GM12874 (cell line): ENCODE measurements at regions not wholly inside any gene's neighbourhood (a gene's known extent, or its start where the extent isn't known, plus 50 kb on each side); places are given as distances from the start of the nearest gene placed in this dataset.

Experiments
- TF ChIP-seq, protein P1 (sequence below): IDR thresholded peaks from 2 replicates; pipeline ENCODE4 v1.5.1; 2011; ENCODE audit warnings: low read depth, mild to moderate bottlenecking, control low read depth, low read length, moderate library complexity; ENCODE audit not compliant: insufficient read depth

GRCh38 chr10:81000781-81001180, 463.1 kb downstream of the SH2D4B start:
- TF ChIP-seq, protein P1, sequence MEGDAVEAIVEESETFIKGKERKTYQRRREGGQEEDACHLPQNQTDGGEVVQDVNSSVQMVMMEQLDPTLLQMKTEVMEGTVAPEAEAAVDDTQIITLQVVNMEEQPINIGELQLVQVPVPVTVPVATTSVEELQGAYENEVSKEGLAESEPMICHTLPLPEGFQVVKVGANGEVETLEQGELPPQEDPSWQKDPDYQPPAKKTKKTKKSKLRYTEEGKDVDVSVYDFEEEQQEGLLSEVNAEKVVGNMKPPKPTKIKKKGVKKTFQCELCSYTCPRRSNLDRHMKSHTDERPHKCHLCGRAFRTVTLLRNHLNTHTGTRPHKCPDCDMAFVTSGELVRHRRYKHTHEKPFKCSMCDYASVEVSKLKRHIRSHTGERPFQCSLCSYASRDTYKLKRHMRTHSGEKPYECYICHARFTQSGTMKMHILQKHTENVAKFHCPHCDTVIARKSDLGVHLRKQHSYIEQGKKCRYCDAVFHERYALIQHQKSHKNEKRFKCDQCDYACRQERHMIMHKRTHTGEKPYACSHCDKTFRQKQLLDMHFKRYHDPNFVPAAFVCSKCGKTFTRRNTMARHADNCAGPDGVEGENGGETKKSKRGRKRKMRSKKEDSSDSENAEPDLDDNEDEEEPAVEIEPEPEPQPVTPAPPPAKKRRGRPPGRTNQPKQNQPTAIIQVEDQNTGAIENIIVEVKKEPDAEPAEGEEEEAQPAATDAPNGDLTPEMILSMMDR, result no peak

GRCh38 chr10:81002382-81002781, 464.7 kb downstream of the SH2D4B start:
- TF ChIP-seq, protein P1, result no peak

DNA sequence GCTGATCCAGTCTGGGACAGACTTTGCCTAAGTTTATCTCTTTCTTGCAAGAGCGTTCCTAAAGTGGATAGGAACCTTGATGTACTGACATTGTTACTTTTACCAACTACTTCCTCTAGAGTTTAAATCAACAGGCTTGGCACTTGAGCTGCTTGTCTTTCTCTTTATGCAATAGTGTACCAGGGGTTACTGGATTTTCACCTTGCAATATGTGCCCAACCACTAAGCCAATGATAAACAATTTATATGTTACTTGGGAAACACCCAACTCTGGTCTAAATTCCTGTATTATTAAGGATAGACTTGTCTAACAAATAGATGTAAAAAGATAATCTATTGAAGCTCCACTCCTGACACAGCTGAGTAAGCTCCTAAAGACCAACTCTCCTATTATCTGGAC, 470.2 kb downstream of the SH2D4B start:
- TF ChIP-seq, protein P1, result no peak

GRCh38 chr10:81008726-81009125, 471.0 kb downstream of the SH2D4B start:
- TF ChIP-seq, protein P1, result no peak

GRCh38 chr10:81009296-81009695, 471.6 kb downstream of the SH2D4B start:
- TF ChIP-seq, protein P1, result no peak

DNA sequence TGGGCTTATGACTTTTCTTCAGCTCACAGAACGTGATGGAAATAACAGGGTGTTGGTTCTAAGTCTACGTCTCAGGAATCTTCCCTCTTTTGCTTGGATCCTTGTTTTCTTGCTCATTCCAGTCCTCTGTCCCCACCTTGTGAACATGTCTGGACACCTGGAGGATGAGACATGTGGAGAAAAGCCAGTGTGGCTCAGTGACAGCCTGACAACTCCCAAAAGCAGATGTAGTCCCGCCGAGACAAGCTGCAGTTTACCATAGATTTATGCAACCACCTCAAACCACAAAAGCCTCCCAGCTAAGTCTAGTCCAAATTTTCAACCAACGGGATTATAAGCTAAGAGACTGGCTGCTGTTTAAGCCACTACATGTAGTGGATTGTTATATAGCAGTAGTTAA, 476.1 kb downstream of the SH2D4B start:
- TF ChIP-seq, protein P1, result no peak

DNA sequence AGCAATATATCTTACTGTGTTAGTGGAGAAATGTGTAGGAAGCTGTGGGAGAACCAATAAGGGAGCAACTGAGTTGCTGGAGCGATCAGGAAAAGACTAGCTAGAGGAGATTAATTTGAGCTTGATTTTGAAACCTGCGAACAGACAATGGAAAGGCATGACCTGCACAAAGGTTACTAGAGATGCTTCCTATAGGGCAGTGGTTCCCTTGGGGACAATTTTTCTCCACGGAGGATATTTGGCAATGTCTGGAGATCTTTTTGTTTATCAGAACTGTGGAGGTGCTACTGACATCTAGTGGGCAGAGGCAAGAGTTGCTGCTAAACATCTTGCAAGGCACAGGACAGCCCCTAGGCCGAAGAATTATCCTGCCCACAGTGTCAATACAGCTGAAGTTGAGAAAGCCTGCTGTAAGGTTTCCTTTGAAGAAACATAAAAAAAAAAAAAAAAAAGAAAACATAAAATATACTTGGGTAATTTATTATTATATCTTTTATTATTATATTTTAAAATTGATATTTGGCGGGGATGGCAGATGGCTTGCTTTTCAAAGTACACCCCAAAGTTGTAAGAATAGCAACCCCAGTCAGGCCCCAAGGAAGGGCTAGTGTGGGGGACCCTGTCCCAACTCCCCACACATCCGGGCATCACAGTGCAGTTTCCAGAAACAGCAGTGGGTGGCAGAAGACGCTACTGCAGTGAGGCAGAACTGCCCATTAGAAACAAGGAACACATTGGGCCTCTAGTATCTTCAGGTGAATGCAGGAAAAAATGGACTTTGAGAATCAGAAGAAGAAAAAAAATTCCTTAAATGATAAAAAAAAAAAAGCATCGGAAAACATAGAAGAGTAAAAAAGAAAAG, 481.6 kb downstream of the SH2D4B start:
- TF ChIP-seq, protein P1, result peak; percentile 80
